SJSA1 (cell line): ENCODE measurements at regions not wholly inside any gene's neighbourhood (a gene's known extent, or its start where the extent isn't known, plus 50 kb on each side); places are given as distances from the start of the nearest gene placed in this dataset.

ENCODE experiments used
- DNase-seq, 2 experiments: peaks; one replicate each; pipeline ENCODE4 v3.0.0-alpha.2; 2015 to 2020; ENCODE audit warnings: low spot score in 2 of 2, low read depth in 1 of 2
- H3K27ac ChIP-seq: fragments of 250-450 bp; sonication (Bioruptor Pico); 2 replicates; pipeline ENCODE4 v1.5.1; 2020; ENCODE audit warnings: mild to moderate bottlenecking, moderate library complexity
- H3K27me3 ChIP-seq: fragments of 250-450 bp; sonication (Bioruptor Pico); replicated peaks from 2 replicates; pipeline ENCODE4 v1.5.1; 2020; ENCODE audit warnings: mild to moderate bottlenecking, moderate library complexity
- H3K36me3 ChIP-seq: fragments of 250-450 bp; sonication (Bioruptor Pico); 2 replicates; pipeline ENCODE4 v1.5.1; 2020; ENCODE audit warnings: mild to moderate bottlenecking
- H3K4me1 ChIP-seq: fragments of 250-450 bp; sonication (Bioruptor Pico); replicated peaks from 2 replicates; pipeline ENCODE4 v1.6.1; 2021; ENCODE audit warnings: mild to moderate bottlenecking
- H3K4me3 ChIP-seq: fragments of 250-450 bp; sonication (Bioruptor Pico); 2 replicates; pipeline ENCODE4 v1.5.1; 2020; ENCODE audit warnings: mild to moderate bottlenecking
- H3K9me3 ChIP-seq: fragments of 250-450 bp; sonication (Bioruptor Pico); replicated peaks from 2 replicates; pipeline ENCODE4 v1.5.1; 2020; ENCODE audit warnings: mild to moderate bottlenecking

DNA sequence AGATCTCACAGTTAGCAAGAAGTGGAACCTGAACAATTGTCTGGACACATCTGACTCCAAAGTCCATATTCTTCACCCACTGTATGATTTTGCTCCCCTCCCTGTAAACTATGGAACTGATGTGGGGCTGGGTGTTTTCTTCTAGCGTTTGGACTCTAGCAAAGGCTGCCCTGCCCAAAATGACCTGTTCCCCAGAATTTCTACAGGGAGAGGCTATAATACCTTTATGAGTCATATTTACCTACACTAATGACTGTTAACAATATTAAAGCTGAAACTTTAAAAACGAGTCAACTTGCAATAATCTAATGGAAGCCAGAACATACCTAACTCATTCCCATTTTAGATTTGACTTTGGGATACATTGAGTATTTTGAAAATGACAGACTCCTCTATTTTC, 531.2 kb upstream of the CFAP20DC start:
- Histone ChIP-seq H3K36me3 (no peaks in the 10 kb centered on the region), H3K9me3 (no peaks in the 10 kb centered on the region), H3K4me3 (no peak overlapping the region), H3K4me1 (no peaks in the 10 kb centered on the region), H3K27ac (no peak overlapping the region), H3K27me3 (no peaks in the 10 kb centered on the region)
- no peak for DNase-seq

DNA sequence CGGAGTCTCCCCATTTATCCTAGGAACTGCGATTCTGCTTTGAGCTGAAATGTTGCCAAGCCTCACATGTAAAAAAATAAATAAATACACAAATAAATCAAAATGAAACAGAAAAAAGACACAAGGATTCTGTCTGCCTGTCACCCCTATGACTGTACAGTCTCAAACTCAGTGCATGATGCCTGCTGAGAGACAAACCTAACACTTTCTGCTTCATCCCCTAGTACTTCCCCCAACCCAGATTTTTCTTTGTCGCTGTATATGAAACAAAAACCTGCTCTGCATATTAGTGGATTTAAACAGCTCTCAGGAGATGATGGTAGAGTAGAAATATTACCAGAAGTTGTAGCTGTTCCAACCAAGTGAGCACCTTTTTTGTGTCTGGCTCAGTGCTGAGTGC, 530.7 kb upstream of the CFAP20DC start:
- no peaks in the 10 kb centered on the region for H3K27me3 ChIP-seq
- H3K4me3 ChIP-seq = no peak overlapping the region
- DNase-seq = no peak
- H3K36me3 ChIP-seq = no peaks in the 10 kb centered on the region
- no peak overlapping the region for H3K27ac ChIP-seq
- H3K9me3 ChIP-seq = no peaks in the 10 kb centered on the region
- H3K4me1 ChIP-seq = no peaks in the 10 kb centered on the region

DNA sequence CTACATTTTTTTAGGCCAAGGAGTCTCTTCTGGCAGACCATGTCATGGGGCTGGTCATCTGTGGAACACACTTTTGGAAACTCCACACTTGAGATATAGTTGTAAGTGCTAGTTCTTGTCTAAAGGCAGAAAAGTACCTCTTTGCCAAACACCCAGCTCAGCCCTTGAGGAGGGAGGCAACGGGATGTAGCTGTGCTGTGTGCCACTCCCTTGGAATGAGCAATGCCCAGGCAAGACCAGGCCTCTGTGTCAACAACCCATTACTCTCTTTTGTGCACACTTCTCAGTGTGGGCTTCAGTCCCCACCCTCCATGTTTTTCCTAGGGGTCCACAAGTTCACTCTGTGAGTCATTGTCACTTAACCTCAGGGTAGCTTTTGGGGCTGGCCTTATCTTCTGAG, 528.3 kb upstream of the CFAP20DC start:
- Histone ChIP-seq H3K4me1 (peaks cover 7% of the 10 kb centered on the region), H3K36me3 (no peaks in the 10 kb centered on the region), H3K27ac (no peak overlapping the region), H3K9me3 (no peaks in the 10 kb centered on the region), H3K4me3 (no peak overlapping the region), H3K27me3 (no peaks in the 10 kb centered on the region)
- DNase-seq = no peak

DNA sequence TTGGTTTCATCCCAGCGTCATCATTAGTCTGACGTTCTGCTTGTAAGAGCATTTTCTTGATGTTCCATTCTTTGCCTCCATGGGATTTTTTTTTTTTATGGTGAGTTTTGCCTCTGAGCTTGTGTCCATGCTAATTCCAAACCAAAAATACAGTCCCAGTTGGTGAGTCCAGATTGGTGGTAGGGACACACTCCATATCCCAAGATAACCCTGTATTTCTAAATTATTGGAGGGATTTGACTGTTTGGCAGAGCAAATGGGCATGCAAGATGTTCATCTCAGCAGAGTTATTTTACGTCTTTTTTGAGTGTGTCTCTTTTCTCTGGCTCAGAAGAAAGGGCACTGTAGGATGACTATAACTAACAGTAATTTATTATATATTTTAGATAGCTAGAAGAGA, 526.8 kb upstream of the CFAP20DC start:
- no peak for DNase-seq
- Histone ChIP-seq H3K4me3 (no peak overlapping the region), H3K9me3 (no peaks in the 10 kb centered on the region), H3K27me3 (no peaks in the 10 kb centered on the region), H3K27ac (no peak overlapping the region), H3K36me3 (no peaks in the 10 kb centered on the region), H3K4me1 (peaks cover 7% of the 10 kb centered on the region)

DNA sequence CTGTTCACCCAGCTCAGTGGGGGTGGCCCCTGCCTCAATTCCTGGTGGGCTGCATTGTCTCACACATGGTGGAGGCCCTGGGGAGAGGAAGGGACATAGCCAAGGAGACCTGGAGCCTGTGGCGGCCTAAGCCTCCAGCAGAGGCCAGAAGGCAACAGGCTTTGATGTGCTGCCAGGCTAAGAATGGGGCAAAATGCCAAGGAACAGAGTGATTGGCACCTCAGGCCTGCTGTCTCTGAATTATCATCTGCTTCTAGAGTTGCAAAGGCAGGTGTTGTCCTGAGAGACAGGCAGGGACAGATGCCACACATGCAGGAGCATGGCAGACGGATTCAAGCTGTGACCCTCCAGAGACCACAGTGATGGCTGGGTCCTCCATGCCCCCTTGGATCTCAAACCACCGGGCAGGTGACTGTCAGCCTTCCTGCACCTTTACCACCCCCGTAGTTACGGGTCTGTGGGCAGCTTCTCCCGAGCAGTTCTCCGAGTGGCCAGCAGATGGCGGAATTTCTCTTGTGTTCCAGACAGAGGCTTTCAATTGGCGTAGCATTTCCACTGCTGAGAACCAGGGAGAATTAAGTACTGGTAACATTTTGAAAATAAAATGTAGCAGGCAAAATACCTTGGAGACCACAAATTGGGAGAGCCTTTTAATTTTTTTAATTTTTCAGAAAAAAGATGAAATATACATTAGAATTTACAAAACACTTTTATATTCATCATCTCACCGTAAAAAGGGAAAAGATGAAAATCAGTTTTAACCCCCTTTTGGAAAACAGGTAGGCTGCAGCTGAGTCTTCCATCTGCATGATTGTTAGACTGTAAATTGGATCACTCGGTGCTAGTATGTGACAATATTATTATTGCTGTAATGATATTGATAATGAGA, 525.5 kb upstream of the CFAP20DC start:
- no peak overlapping the region for H3K27ac ChIP-seq
- no peaks in the 10 kb centered on the region for H3K36me3 ChIP-seq
- peaks cover 7% of the 10 kb centered on the region for H3K4me1 ChIP-seq
- no peak overlapping the region for H3K4me3 ChIP-seq
- DNase-seq = peak; percentile 57 to 74
- H3K27me3 ChIP-seq = no peaks in the 10 kb centered on the region
- H3K9me3 ChIP-seq = no peaks in the 10 kb centered on the region

DNA sequence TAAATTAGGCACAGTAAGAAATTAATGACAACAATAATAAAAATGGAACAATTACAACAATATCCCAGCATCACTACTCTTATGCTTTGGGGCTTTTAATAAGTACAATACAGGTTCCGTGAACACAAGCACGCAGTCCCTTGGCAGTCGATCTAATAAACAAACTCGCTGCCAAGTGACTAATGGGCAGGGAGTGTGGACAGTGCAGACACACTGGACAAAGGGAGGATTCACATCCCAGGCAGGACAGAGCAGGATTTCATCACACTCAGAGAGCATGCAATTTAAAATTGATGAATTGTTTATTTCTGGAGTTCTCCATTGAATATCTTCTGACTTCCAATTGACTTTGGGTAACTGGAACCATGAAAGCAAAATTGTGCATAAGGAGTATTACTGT, 524.1 kb upstream of the CFAP20DC start:
- no peak overlapping the region for H3K27ac ChIP-seq

DNA sequence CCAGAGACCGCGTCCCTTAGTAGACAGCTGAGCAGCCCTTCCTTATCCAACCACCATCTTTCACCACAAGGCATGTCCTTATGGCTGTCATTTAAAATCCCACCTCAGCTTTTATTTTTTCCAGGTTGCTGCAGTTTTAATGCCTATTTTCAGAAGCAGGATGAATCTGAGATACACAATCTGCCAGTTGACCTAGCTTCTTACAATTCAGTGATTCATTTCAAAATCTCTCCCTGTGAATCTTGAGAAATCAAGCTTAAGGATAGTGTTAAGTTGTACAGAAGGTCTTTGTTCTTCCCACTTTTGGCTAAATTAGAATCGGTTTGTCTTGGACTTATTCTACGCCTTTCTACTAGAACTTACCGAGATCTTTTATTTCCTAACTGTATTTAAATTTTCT, 522.3 kb upstream of the CFAP20DC start:
- Histone ChIP-seq H3K27ac (no peak overlapping the region), H3K27me3 (no peaks in the 10 kb centered on the region), H3K4me3 (no peak overlapping the region), H3K36me3 (no peaks in the 10 kb centered on the region), H3K4me1 (peaks cover 7% of the 10 kb centered on the region), H3K9me3 (no peaks in the 10 kb centered on the region)
- DNase-seq = no peak

More for the DNA sequence above, 524.1 kb upstream of the CFAP20DC start:
- peak; percentile 36 to 58 for DNase-seq
- no peak overlapping the region for H3K4me3 ChIP-seq
- peaks cover 7% of the 10 kb centered on the region for H3K4me1 ChIP-seq
- H3K27me3 ChIP-seq = no peaks in the 10 kb centered on the region
- no peaks in the 10 kb centered on the region for H3K9me3 ChIP-seq
- no peaks in the 10 kb centered on the region for H3K36me3 ChIP-seq

DNA sequence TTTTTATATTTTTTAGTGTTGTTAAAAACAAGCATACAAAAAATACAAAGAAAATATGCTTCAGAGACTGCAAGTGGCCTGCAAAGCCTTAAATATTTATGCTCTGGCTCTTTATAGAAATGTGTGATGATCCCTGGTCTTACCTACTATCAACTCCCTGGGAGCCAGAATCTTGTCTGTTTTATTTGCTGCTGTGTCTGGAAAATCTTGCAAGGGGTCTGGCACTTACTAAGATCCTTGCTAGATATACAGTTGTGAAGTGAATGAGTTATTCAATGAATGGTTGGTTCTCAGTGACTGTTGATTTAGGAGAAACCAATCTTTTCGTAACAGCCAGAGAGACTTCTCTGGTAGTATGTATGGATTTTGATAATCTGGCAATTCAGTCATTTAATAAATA, 521.0 kb upstream of the CFAP20DC start:
- Histone ChIP-seq H3K9me3 (no peaks in the 10 kb centered on the region), H3K27ac (no peak overlapping the region), H3K27me3 (no peaks in the 10 kb centered on the region), H3K36me3 (no peaks in the 10 kb centered on the region), H3K4me1 (peaks cover 7% of the 10 kb centered on the region), H3K4me3 (no peak overlapping the region)
- no peak for DNase-seq

DNA sequence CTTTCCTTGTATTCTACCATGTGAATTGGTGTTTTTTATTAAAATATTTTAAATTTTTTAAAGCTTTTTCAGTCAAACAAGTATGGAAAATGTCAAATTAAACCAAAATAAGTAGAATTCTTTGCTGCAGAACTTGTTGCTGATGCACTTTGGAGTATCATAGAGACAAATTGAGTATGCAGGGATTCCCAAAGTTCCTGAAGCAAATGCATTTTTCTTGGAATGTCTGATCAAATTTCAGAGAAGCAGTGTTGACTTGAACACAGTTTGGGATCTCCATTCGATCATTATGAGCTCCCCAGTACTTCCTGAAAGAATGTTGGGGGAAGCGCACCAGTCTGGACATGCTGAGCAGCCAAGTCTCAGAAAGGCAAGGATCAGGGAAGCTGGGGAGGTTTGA, 517.8 kb upstream of the CFAP20DC start:
- H3K4me1 ChIP-seq = peaks cover 8% of the 10 kb centered on the region
- H3K4me3 ChIP-seq = no peak overlapping the region
- no peaks in the 10 kb centered on the region for H3K9me3 ChIP-seq
- H3K27me3 ChIP-seq = no peaks in the 10 kb centered on the region
- DNase-seq = no peak
- no peak overlapping the region for H3K27ac ChIP-seq
- no peaks in the 10 kb centered on the region for H3K36me3 ChIP-seq

DNA sequence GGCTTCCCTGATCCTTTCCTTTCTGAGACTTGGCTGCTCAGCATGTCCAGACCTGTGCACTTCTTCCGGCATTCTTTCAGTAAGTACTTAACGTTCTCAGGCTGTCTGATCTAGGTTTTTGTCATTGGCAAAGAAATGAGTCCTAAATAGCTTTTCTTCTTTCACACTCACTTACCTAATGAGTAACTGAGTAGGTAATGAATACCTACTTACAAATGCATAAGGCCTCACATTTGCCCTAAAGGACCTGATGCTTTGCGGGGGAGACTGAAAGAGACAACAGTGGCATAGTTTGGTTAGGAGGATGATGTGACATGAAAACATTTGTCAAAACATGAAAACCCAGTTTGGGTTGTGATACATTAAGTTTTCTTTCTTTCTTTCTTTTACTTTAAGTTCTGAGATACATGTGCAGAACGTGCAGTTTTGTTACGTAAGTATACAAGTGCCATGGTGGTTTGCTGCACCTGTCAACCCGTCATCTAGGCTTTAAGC, 516.7 kb upstream of the CFAP20DC start:
- Histone ChIP-seq H3K9me3 (no peaks in the 10 kb centered on the region), H3K27ac (no peak overlapping the region), H3K4me1 (peaks cover 8% of the 10 kb centered on the region), H3K36me3 (no peaks in the 10 kb centered on the region), H3K27me3 (no peaks in the 10 kb centered on the region), H3K4me3 (no peak overlapping the region)
- DNase-seq = no peak

DNA sequence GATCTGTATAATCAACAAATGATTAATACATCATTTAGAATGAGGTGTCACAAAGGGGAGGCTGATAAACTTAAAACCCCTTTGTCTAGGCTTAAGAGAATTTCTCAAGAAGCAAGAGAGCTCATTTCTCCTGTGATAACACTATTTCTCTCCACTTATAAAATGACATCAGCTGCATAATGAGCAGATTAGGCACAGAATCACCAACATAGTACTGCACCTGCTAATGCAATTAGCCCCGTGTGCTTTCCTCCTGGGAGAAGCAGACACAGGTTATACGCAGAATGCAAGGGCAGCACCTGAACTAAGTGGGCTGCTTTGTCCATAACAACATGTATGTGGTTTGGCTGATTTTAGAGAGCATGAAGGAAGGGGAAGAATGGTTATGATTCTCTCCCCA, 515.3 kb upstream of the CFAP20DC start:
- no peaks in the 10 kb centered on the region for H3K36me3 ChIP-seq
- no peaks in the 10 kb centered on the region for H3K27me3 ChIP-seq
- H3K27ac ChIP-seq = no peak overlapping the region
- peaks cover 10% of the 10 kb centered on the region for H3K4me1 ChIP-seq
- H3K4me3 ChIP-seq = no peak overlapping the region
- H3K9me3 ChIP-seq = no peaks in the 10 kb centered on the region
- DNase-seq = no peak

DNA sequence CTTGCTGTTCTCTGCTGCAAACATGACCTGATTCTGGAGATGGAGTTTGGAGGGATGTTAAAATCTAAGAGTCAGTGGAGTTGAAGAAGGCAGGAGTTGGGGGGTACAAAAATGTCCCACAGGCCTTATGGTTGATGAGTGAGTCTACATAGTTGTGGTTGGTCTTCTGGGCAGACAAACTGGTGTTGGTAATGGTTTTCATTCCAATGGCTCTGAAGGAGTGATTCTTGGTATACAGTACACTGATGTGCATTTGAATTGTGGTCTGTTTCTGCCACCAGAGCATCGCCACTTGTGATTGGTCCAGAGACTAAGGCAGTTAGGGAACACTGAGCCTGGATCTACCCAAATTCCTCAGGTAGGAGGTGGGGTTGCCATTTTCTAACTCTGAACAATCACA, 514.1 kb upstream of the CFAP20DC start:
- H3K27me3 ChIP-seq = no peaks in the 10 kb centered on the region
- no peak overlapping the region for H3K4me3 ChIP-seq
- no peaks in the 10 kb centered on the region for H3K9me3 ChIP-seq
- DNase-seq = no peak
- H3K4me1 ChIP-seq = peaks cover 20% of the 10 kb centered on the region
- no peaks in the 10 kb centered on the region for H3K36me3 ChIP-seq
- H3K27ac ChIP-seq = no peak overlapping the region

DNA sequence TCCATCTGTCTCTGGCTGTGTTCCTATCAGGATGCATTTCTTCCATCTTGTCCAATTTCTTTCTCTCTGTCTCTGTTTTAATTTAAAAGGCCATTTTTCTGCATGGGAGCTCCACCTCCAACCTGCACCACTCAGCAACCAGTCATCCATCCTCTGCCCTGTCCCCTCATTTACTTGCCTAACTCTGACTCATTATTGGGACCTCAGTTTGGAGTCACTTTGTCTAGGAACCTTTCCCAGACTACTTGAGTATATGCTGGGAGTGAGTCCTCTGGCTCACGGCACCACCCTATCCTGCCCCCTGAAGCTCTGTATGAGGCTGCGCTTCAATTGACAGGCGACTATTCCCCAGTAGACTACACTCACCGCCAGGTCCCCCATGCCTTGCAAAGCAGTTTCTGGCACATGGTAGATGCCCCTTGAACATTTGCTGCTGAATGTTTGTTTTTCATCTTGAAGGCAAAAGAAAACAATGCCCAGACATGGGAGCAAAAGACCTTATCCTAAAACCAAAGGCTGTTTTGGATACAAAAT, 513.3 kb upstream of the CFAP20DC start:
- DNase-seq = peak in 1 of 2 experiments; percentile 16
- Histone ChIP-seq H3K27me3 (no peaks in the 10 kb centered on the region), H3K4me1 (peaks cover 20% of the 10 kb centered on the region), H3K9me3 (no peaks in the 10 kb centered on the region), H3K27ac (no peak overlapping the region), H3K4me3 (no peak overlapping the region), H3K36me3 (no peaks in the 10 kb centered on the region)

DNA sequence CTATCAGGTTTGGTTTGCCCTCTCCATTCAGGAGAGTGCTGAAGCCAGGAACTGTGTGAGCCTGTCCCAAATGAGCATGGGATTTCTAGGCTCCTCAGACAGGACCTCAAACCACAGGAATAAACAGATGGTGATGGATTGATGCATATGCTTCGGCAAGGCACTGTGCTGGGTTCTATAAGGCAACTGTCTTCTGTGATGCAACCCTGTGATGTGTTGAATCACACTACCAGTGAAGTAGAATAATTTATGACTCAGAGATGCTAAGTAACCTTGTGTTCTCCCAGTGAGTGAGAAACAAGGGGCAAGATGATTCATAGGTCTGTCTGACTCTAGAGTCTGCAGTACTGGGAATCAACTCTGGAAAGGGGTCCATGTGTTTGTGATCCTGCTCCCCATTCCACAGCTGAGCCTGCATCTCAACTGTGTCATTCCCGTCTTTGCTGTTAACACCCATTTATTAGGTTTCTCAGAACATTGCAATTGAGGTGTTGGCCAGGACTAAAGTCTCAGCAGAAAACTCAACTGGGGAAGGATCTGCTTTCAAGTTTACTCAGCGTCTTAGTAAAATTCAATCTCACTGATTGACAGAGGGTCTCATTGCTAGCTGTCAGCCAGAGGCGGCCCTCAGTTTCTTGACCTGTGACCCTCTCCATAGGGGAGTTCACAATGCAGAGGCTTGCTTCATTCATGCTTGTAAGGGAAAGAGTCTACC, 510.1 kb upstream of the CFAP20DC start:
- Histone ChIP-seq H3K4me1 (peaks cover 20% of the 10 kb centered on the region), H3K27me3 (no peaks in the 10 kb centered on the region), H3K4me3 (no peak overlapping the region), H3K36me3 (no peaks in the 10 kb centered on the region), H3K27ac (peak overlapping the region; percentile 36; the same call in 1 of the 2 replicates), H3K9me3 (no peaks in the 10 kb centered on the region)
- peak; percentile 44 to 45 for DNase-seq
